ENCODE measurements at regions not wholly inside any gene's neighbourhood (a gene's known extent, or its start where the extent isn't known, plus 50 kb on each side); places are given as distances from the start of the nearest gene placed in this dataset.

- TF ChIP-seq E2F6 (IDR thresholded peaks at IDR 0.05; ENCODE audit: borderline replicate concordance, low read depth) (no peak; the same call in 1 of the 2 replicates), ELK1 (IDR thresholded peaks at IDR 0.05; ENCODE audit: low read depth, low read length) (no peak), KDM1A (IDR thresholded peaks at IDR 0.05; ENCODE audit: low read depth) (no peak), JUN (IDR thresholded peaks at IDR 0.05) (peak; percentile 95 to 97), SMC3 (IDR thresholded peaks at IDR 0.05) (peak; percentile 68), RCOR1 (IDR thresholded peaks at IDR 0.05; ENCODE audit: low read depth, low read length) (no peak), ZFP36 (IDR thresholded peaks at IDR 0.05; ENCODE audit: borderline replicate concordance, partially characterized antibody) (no peak), RNF2 (IDR thresholded peaks at IDR 0.05; ENCODE audit: borderline replicate concordance, low read depth) (no peak), CEBPB (IDR thresholded peaks at IDR 0.05) (peak; percentile 83 to 95), ESRRA (IDR thresholded peaks at IDR 0.05; ENCODE audit: borderline replicate concordance, low read length) (no peak), HMGXB4 (CRISPR knock-in tag; IDR thresholded peaks at IDR 0.05; ENCODE audit: borderline replicate concordance) (no peak), JUNB (IDR thresholded peaks at IDR 0.05) (peak; percentile 96), HES2 (IDR thresholded peaks at IDR 0.05) (peak; percentile 44; the same call in 1 of the 2 replicates), HOXB5 (CRISPR knock-in tag; IDR thresholded peaks at IDR 0.05) (no peak), FOSL2 (IDR thresholded peaks at IDR 0.05) (peak; percentile 94), FOSL2 (CRISPR knock-in tag; IDR thresholded peaks at IDR 0.05) (peak; percentile 99), MAZ (IDR thresholded peaks at IDR 0.05; ENCODE audit: borderline replicate concordance, low read depth, low read length) (no peak), ATOH8 (CRISPR knock-in tag; IDR thresholded peaks at IDR 0.05; ENCODE audit: low read depth) (no peak), KDM5A (IDR thresholded peaks at IDR 0.05) (no peak), NR3C1 (IDR thresholded peaks at IDR 0.05) (no peak; the same call in 2 of the 3 replicates), ZSCAN20 (CRISPR knock-in tag; IDR thresholded peaks at IDR 0.05) (no peak), PHF8 (IDR thresholded peaks at IDR 0.05; ENCODE audit: borderline replicate concordance, low read depth) (no peak), NFE2L2 (conservative IDR thresholded peaks at IDR 0.05; ENCODE audit: low read length) (no peak), HOXA7 (CRISPR knock-in tag; IDR thresholded peaks at IDR 0.05) (no peak)
- TF ChIP-seq, protein P1, sequence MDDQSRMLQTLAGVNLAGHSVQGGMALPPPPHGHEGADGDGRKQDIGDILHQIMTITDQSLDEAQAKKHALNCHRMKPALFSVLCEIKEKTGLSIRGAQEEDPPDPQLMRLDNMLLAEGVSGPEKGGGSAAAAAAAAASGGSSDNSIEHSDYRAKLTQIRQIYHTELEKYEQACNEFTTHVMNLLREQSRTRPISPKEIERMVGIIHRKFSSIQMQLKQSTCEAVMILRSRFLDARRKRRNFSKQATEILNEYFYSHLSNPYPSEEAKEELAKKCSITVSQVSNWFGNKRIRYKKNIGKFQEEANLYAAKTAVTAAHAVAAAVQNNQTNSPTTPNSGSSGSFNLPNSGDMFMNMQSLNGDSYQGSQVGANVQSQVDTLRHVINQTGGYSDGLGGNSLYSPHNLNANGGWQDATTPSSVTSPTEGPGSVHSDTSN (IDR thresholded peaks at IDR 0.05), result 0 out of 2 replicates have a peak, but pooled peaks have one; percentile 21
- TF ChIP-seq, protein P2, sequence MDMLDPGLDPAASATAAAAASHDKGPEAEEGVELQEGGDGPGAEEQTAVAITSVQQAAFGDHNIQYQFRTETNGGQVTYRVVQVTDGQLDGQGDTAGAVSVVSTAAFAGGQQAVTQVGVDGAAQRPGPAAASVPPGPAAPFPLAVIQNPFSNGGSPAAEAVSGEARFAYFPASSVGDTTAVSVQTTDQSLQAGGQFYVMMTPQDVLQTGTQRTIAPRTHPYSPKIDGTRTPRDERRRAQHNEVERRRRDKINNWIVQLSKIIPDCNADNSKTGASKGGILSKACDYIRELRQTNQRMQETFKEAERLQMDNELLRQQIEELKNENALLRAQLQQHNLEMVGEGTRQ (IDR thresholded peaks at IDR 0.05), result peak; percentile 69
- TF ChIP-seq, protein P3, sequence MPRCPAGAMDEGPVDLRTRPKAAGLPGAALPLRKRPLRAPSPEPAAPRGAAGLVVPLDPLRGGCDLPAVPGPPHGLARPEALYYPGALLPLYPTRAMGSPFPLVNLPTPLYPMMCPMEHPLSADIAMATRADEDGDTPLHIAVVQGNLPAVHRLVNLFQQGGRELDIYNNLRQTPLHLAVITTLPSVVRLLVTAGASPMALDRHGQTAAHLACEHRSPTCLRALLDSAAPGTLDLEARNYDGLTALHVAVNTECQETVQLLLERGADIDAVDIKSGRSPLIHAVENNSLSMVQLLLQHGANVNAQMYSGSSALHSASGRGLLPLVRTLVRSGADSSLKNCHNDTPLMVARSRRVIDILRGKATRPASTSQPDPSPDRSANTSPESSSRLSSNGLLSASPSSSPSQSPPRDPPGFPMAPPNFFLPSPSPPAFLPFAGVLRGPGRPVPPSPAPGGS (IDR thresholded peaks at IDR 0.05), result peak; percentile 89; the same call in 2 of the 3 replicates
These were observed 114.1 kb upstream of the GALNT15 start (continued) for GRCh38 chr3:16060358-16060852.
